ENCODE measurements at regions not wholly inside any gene's neighbourhood (a gene's known extent, or its start where the extent isn't known, plus 50 kb on each side); places are given as distances from the start of the nearest gene placed in this dataset.

- Mint-ChIP-seq H3K9me3 (ENCODE audit: insufficient read depth) (no peaks in the 10 kb centered on the region), H3K4me3 (no peak overlapping the region), H3K27me3 (peaks cover 8% of the 10 kb centered on the region), H3K27ac (no peak overlapping the region), H3K4me1 (no peaks in the 10 kb centered on the region)
- H3K4me2 ChIP-seq (replicated peaks; ENCODE audit: low read depth, low read length, poor library complexity, severe bottlenecking), result no peak overlapping the region
- no peaks in the 10 kb centered on the region for H3K36me3 ChIP-seq (replicated peaks in 1 of 2; ENCODE audit: control extremely low read depth in 1 of 2, control insufficient read depth in 1 of 2, extremely low read depth in 1 of 2, insufficient read depth in 2 of 2, low read length in 1 of 2)
- H3K4me3 ChIP-seq (ENCODE audit: control extremely low read depth in 1 of 5, extremely low read depth in 1 of 5, insufficient read depth in 1 of 5, low read depth in 2 of 5, low read length in 4 of 5), result no peak overlapping the region
- no peak overlapping the region for H2AFZ ChIP-seq (ENCODE audit: insufficient read depth, low read depth, low read length, poor library complexity, severe bottlenecking)
- DNase-seq (no peak), ATAC-seq (ENCODE audit: low read depth) (no peak)
- no peak overlapping the region for H3K9ac ChIP-seq (ENCODE audit: low read length)
- no peaks in the 10 kb centered on the region for H3K27me3 ChIP-seq (replicated peaks in 1 of 4; ENCODE audit: control extremely low read depth in 1 of 4, control insufficient read depth in 3 of 4, insufficient read depth in 4 of 4, low read length in 3 of 4)
- no peaks in the 10 kb centered on the region for H3K9me3 ChIP-seq (ENCODE audit: control extremely low read depth in 1 of 3, control insufficient read depth in 2 of 3, insufficient read depth in 1 of 3, low read length in 2 of 3)
- 87% methylated on average over 8 of the region's 10 CpGs for whole genome bisulfite sequencing (ENCODE audit: insufficient coverage)
- TF ChIP-seq EZH2 (IDR thresholded peaks at IDR 0.05; ENCODE audit: borderline replicate concordance, insufficient read depth, low read depth, low read length, poor library complexity, severe bottlenecking), result no peak
- TF ChIP-seq CTCF (IDR thresholded peaks at IDR 0.05), result no peak
- no peaks in the 10 kb centered on the region for H3K79me2 ChIP-seq (ENCODE audit: control insufficient read depth, insufficient read depth, low read length)
- no peak overlapping the region for H3K27ac ChIP-seq (ENCODE audit: low read length in 2 of 2)
- no peaks in the 10 kb centered on the region for H3K4me1 ChIP-seq (ENCODE audit: control insufficient read depth in 2 of 2, insufficient read depth in 2 of 2, low read length in 2 of 2)
- ChIA-PET POLR2A (no interaction called here), CTCF (no interaction called here)
- H4K20me1 ChIP-seq (ENCODE audit: control insufficient read depth, insufficient read depth, low read length, poor library complexity, severe bottlenecking), result no peaks in the 10 kb centered on the region
- intact Hi-C loops (cut with micrococcal nuclease), result no loop called here
Measured at GRCh38 chr12:97181571-97182265, 274.7 kb downstream of the NEDD1 start.

- H3K27me3 ChIP-seq (replicated peaks in 1 of 4; ENCODE audit: control extremely low read depth in 1 of 4, control insufficient read depth in 3 of 4, insufficient read depth in 4 of 4, low read length in 3 of 4), result no peaks in the 10 kb centered on the region
- H4K20me1 ChIP-seq (ENCODE audit: control insufficient read depth, insufficient read depth, low read length, poor library complexity, severe bottlenecking), result no peaks in the 10 kb centered on the region
- peaks cover 8% of the 10 kb centered on the region for H3K27me3 Mint-ChIP-seq
- no peaks in the 10 kb centered on the region for H3K4me1 Mint-ChIP-seq
- H3K9me3 Mint-ChIP-seq (ENCODE audit: insufficient read depth), result peaks cover 2% of the 10 kb centered on the region
- no peak for DNase-seq
- ChIA-PET POLR2A (no interaction called here), CTCF (no interaction called here)
- no peak overlapping the region for H3K27ac Mint-ChIP-seq
- H3K4me1 ChIP-seq (ENCODE audit: control insufficient read depth in 2 of 2, insufficient read depth in 2 of 2, low read length in 2 of 2), result no peaks in the 10 kb centered on the region
- WGBS (ENCODE audit: insufficient coverage), result 35% methylated on average over 3 of the region's 4 CpGs
- H3K79me2 ChIP-seq (ENCODE audit: control insufficient read depth, insufficient read depth, low read length), result no peaks in the 10 kb centered on the region
- H3K27ac ChIP-seq (ENCODE audit: low read length in 2 of 2), result no peak overlapping the region
- intact Hi-C loops (cut with micrococcal nuclease), result no loop called here
- H3K36me3 ChIP-seq (replicated peaks in 1 of 2; ENCODE audit: control extremely low read depth in 1 of 2, control insufficient read depth in 1 of 2, extremely low read depth in 1 of 2, insufficient read depth in 2 of 2, low read length in 1 of 2), result no peaks in the 10 kb centered on the region
- no peak overlapping the region for H3K4me3 ChIP-seq (ENCODE audit: control extremely low read depth in 1 of 5, extremely low read depth in 1 of 5, insufficient read depth in 1 of 5, low read depth in 2 of 5, low read length in 4 of 5)
- no peaks in the 10 kb centered on the region for H3K9me3 ChIP-seq (ENCODE audit: control extremely low read depth in 1 of 3, control insufficient read depth in 2 of 3, insufficient read depth in 1 of 3, low read length in 2 of 3)
- no peak overlapping the region for H3K4me3 Mint-ChIP-seq
- no peak overlapping the region for H2AFZ ChIP-seq (ENCODE audit: insufficient read depth, low read depth, low read length, poor library complexity, severe bottlenecking)
- no peak overlapping the region for H3K4me2 ChIP-seq (replicated peaks; ENCODE audit: low read depth, low read length, poor library complexity, severe bottlenecking)
- TF ChIP-seq EZH2 (IDR thresholded peaks at IDR 0.05; ENCODE audit: borderline replicate concordance, insufficient read depth, low read depth, low read length, poor library complexity, severe bottlenecking), result no peak
- no peak for TF ChIP-seq CTCF (IDR thresholded peaks at IDR 0.05)
- no peak for ATAC-seq (ENCODE audit: low read depth)
- no peak overlapping the region for H3K9ac ChIP-seq (ENCODE audit: low read length)
Measured at GRCh38 chr12:97182769-97183168, 275.7 kb downstream of the NEDD1 start.

Data from B cell (primary cell).